ENCODE measurements at regions not wholly inside any gene's neighbourhood (a gene's known extent, or its start where the extent isn't known, plus 50 kb on each side); places are given as distances from the start of the nearest gene placed in this dataset.

DNA sequence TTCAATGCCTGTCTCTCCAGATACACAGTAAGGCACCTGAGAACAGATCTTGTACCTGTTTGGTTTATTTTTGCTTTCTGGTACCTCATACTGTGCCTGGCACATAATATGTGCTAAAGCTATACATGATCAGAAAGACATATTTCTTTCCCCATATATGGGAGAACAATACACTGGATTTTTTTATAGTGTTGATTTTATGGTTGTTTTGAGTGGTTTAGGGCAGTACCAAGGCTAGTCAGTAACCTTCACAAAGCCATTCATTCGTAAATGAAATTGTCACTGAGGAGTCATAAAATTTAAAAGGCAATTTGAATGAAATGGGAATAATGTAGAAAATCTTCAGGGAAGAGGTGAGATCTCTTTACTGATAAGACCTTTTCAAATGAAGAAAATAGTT, 810.2 kb downstream of the TUSC7 start:
- TF ChIP-seq, protein P1, sequence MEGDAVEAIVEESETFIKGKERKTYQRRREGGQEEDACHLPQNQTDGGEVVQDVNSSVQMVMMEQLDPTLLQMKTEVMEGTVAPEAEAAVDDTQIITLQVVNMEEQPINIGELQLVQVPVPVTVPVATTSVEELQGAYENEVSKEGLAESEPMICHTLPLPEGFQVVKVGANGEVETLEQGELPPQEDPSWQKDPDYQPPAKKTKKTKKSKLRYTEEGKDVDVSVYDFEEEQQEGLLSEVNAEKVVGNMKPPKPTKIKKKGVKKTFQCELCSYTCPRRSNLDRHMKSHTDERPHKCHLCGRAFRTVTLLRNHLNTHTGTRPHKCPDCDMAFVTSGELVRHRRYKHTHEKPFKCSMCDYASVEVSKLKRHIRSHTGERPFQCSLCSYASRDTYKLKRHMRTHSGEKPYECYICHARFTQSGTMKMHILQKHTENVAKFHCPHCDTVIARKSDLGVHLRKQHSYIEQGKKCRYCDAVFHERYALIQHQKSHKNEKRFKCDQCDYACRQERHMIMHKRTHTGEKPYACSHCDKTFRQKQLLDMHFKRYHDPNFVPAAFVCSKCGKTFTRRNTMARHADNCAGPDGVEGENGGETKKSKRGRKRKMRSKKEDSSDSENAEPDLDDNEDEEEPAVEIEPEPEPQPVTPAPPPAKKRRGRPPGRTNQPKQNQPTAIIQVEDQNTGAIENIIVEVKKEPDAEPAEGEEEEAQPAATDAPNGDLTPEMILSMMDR (IDR thresholded peaks at IDR 0.05), result no peak

DNA sequence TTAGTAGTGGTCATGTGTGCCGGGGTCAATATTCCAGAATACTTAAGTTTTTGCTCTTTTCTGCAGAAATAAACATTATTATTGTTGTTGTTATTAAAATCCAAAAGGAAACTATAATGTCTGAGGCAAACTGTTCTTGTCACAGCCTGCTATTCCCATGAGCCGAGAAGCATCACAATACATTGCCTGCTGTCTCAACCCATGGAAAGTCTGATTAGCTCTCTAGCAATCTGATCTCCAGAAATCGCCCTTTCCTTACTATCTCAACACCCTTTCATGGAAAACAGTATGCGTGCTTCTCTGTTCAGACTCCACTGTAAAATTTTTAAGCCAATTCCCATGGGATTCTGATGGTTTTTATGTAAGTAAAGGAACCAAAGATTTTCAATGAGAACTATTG, 811.0 kb downstream of the TUSC7 start:
- TF ChIP-seq, protein P1 (IDR thresholded peaks at IDR 0.05), result no peak

DNA sequence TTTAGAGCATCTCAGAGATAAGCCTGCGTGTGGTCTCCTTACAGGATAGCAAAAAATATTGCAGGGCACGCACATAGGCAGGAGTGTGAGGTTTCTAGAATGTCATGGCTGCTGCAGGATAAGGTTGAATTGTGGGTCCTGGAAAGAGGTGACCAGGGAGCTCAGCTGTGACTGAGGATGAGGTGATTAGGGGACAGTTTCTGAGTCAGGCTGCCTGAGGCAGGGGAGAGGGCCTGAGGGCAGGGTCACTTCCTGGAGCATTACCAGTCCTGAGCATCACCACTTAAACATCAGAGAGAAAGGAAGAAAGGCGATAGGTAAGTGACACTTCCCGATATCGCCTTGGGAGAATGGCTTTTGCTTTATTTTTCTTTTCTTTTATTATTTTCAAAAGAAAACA, 813.8 kb downstream of the TUSC7 start:
- TF ChIP-seq, protein P1 (IDR thresholded peaks at IDR 0.05), result no peak

DNA sequence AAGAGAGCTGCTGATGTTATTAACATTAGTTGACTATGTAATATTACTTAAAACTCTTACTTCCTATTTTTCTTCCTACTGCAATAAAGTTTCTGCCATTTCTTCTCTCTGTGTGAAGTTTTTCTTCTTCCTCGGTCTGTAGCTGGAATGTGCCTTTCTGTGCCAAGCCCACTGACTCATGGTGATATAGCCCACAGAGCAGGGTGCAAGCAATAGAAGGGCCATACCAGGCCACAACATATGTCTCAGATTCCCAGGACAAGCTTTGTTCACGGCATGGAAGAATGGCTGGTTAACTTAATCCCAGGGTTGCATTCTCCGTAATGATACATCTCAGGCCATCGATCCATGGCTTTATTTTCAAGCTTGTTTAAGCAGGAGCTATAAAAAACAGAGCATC, 815.3 kb downstream of the TUSC7 start:
- TF ChIP-seq, protein P1 (IDR thresholded peaks at IDR 0.05), result no peak

- TF ChIP-seq, protein P1 (IDR thresholded peaks at IDR 0.05), result peak; percentile 79
These were observed 817.0 kb downstream of the TUSC7 start for GRCh38 chr3:117526470-117527079.

DNA sequence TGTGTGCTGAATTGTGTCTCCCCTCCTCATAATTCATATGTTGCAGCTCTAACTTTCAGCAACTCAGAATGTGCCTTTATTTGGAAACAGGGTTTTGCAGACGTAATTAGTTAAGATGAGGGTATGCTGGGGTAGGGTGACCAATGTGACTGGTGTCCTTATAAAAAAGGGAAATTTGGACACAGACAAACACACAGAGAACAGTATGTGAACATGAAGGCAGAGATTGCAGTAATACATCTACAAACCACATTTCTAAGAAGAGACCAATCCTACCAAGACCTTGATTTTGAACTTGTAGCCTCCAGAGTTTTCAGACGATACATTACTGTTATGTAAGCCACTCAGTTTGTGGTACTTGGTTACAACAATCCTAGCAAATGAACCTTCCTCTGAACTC, 817.8 kb downstream of the TUSC7 start:
- TF ChIP-seq, protein P1 (IDR thresholded peaks at IDR 0.05), result no peak

- TF ChIP-seq, protein P1 (IDR thresholded peaks at IDR 0.05), result no peak
These were observed 819.1 kb downstream of the TUSC7 start for GRCh38 chr3:117528688-117529087.

Data from LNCAP (cell line).